ENCODE measurements at regions not wholly inside any gene's neighbourhood (a gene's known extent, or its start where the extent isn't known, plus 50 kb on each side); places are given as distances from the start of the nearest gene placed in this dataset.

DNA sequence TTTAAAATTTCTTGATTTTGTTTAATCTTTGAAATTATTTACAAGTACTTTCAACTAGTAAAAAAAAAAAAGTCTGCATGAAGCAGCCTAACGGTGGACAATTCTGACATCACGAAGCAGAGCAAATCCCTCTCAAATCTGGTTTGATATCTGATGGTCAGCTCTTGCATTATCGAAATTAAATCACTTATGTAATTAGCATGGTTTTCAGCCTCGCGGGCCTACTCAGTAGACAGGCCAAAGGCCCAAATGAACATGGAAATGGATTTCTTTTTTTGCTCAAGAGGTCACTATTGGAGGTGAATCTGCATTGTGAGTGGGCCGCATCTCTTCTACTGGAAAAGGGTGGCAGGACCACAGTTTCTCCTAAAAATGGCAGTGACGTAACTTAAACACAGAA, 209.8 kb downstream of the NR2F2 start:
- TF ChIP-seq, protein P1, sequence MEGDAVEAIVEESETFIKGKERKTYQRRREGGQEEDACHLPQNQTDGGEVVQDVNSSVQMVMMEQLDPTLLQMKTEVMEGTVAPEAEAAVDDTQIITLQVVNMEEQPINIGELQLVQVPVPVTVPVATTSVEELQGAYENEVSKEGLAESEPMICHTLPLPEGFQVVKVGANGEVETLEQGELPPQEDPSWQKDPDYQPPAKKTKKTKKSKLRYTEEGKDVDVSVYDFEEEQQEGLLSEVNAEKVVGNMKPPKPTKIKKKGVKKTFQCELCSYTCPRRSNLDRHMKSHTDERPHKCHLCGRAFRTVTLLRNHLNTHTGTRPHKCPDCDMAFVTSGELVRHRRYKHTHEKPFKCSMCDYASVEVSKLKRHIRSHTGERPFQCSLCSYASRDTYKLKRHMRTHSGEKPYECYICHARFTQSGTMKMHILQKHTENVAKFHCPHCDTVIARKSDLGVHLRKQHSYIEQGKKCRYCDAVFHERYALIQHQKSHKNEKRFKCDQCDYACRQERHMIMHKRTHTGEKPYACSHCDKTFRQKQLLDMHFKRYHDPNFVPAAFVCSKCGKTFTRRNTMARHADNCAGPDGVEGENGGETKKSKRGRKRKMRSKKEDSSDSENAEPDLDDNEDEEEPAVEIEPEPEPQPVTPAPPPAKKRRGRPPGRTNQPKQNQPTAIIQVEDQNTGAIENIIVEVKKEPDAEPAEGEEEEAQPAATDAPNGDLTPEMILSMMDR (IDR thresholded peaks at IDR 0.05) = no peak
- no peak for TF ChIP-seq POLR2AphosphoS5 (IDR thresholded peaks at IDR 0.05)

All from prostate gland (tissue), 2 donors.